ENCODE measurements at regions not wholly inside any gene's neighbourhood (a gene's known extent, or its start where the extent isn't known, plus 50 kb on each side); places are given as distances from the start of the nearest gene placed in this dataset.
"Not testable (repeated sequence)": the region's sequence is repeated elsewhere in the genome, so short reads cannot be mapped to it uniquely, and the experiment has no call there.

DNA sequence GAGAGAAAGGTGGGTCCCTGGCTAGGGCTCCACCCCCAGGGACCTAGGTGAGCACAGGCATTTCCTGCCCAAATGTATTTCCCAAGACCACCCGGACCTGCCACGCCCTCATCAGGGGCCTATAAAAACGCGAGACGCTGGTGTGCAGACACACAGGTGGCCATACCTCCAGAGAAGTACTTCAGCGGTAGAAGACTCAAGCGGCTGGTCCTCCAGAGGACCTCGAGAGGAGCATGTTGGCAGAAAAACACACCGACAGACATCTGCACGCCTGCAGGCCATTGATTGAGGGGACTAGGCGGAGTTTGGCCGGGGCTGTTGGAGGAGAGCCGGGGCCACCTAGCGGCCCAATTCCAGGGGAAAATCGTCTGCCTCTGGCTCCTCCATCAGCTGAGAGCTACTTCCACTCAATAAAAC, 695.8 kb upstream of the MMS22L start:
- Histone ChIP-seq H3K4me3 (ENCODE audit: low read length in 2 of 2) (no peak overlapping the region), H3K9me3 (ENCODE audit: control insufficient read depth in 2 of 2, low read length in 2 of 2) (no peaks in the 10 kb centered on the region), H3K27ac (ENCODE audit: low read depth in 2 of 2, low read length in 2 of 2) (no peak overlapping the region), H3K36me3 (ENCODE audit: control insufficient read depth in 2 of 2, insufficient read depth in 2 of 2, low read length in 2 of 2) (no peaks in the 10 kb centered on the region), H3K27me3 (ENCODE audit: control insufficient read depth in 2 of 2, insufficient read depth in 2 of 2, low read length in 2 of 2) (no peaks in the 10 kb centered on the region), H3K9ac (ENCODE audit: low read depth in 1 of 2, low read length in 2 of 2) (no peak overlapping the region), H3K4me1 (ENCODE audit: control insufficient read depth in 2 of 2, insufficient read depth in 2 of 2, low read length in 2 of 2) (no peaks in the 10 kb centered on the region)

DNA sequence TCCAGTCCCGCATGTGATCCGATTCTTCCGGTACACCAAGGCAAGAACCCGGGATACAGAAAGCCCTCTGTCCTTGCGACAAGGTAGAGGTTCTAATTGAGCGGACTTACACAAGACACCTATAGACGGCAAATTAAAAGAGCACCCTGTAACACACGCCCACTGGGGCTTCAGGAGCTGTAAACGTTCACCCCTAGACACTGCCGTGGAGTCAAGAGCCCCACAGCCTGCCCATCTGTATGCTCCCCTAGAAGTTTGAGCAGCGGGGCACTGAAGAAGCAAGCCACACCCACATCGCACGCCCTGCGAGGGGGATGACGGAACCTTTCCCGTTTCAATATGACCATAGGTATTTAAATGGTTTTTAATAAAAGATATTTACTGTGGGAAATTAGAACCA, 696.3 kb upstream of the MMS22L start:
- not testable (repeated sequence) for H3K9me3 ChIP-seq (ENCODE audit: control insufficient read depth in 2 of 2, low read length in 2 of 2); H3K27ac ChIP-seq (ENCODE audit: low read depth in 2 of 2, low read length in 2 of 2); H3K27me3 ChIP-seq (ENCODE audit: control insufficient read depth in 2 of 2, insufficient read depth in 2 of 2, low read length in 2 of 2); H3K4me1 ChIP-seq (ENCODE audit: control insufficient read depth in 2 of 2, insufficient read depth in 2 of 2, low read length in 2 of 2); H3K36me3 ChIP-seq (ENCODE audit: control insufficient read depth in 2 of 2, insufficient read depth in 2 of 2, low read length in 2 of 2); H3K4me3 ChIP-seq (ENCODE audit: low read length in 2 of 2); H3K9ac ChIP-seq (ENCODE audit: low read depth in 1 of 2, low read length in 2 of 2)

DNA sequence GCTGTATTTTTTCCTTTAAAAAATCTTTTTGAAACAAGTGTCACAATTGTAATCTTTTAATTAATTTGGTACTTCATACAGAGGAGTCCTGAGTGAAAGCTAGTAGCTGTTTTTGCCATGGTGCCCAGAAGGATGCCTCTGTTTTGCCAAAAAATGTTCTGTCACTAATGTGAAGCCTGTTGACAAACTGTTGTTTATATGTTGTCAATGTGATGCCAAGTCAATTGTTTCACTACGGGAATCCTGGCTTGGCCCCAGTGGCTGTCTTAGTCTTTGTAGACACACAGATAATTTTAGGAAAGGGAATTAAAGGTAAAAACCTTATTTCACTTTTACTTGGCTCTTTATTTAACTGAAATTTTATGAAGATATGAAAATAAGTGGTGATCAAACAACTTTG, 706.4 kb upstream of the MMS22L start:
- no peaks in the 10 kb centered on the region for H3K27me3 ChIP-seq (ENCODE audit: control insufficient read depth in 2 of 2, insufficient read depth in 2 of 2, low read length in 2 of 2)
- H3K4me3 ChIP-seq (ENCODE audit: low read length in 2 of 2): no peak overlapping the region
- no peaks in the 10 kb centered on the region for H3K36me3 ChIP-seq (ENCODE audit: control insufficient read depth in 2 of 2, insufficient read depth in 2 of 2, low read length in 2 of 2)
- H3K9ac ChIP-seq (ENCODE audit: low read depth in 1 of 2, low read length in 2 of 2): no peak overlapping the region
- H3K9me3 ChIP-seq (ENCODE audit: control insufficient read depth in 2 of 2, low read length in 2 of 2): no peaks in the 10 kb centered on the region
- no peaks in the 10 kb centered on the region for H3K4me1 ChIP-seq (ENCODE audit: control insufficient read depth in 2 of 2, insufficient read depth in 2 of 2, low read length in 2 of 2)
- H3K27ac ChIP-seq (ENCODE audit: low read depth in 2 of 2, low read length in 2 of 2): no peak overlapping the region

DNA sequence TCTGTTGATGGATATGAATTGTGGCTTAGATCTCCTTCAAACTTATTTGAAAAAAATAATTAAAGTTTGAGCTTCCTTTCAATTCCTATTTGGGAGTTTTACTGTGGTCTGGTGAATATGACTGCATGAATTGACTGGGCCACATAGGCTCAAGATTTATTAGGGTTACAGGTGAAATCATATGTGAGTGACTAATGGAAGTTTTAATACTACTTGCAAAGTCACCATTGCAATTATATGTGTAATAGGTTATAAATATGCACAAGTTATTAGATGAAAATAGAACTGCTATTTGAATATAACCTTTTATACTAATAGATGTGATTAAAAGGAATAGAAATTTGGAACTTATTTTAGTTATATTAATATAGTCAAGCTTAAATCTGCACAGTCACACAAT, 712.1 kb upstream of the MMS22L start:
- no peaks in the 10 kb centered on the region for H3K27me3 ChIP-seq (ENCODE audit: control insufficient read depth in 2 of 2, insufficient read depth in 2 of 2, low read length in 2 of 2)
- no peak overlapping the region for H3K9ac ChIP-seq (ENCODE audit: low read depth in 1 of 2, low read length in 2 of 2)
- H3K4me1 ChIP-seq (ENCODE audit: control insufficient read depth in 2 of 2, insufficient read depth in 2 of 2, low read length in 2 of 2): no peaks in the 10 kb centered on the region
- no peak overlapping the region for H3K4me3 ChIP-seq (ENCODE audit: low read length in 2 of 2)
- no peak overlapping the region for H3K27ac ChIP-seq (ENCODE audit: low read depth in 2 of 2, low read length in 2 of 2)
- no peaks in the 10 kb centered on the region for H3K9me3 ChIP-seq (ENCODE audit: control insufficient read depth in 2 of 2, low read length in 2 of 2)
- no peaks in the 10 kb centered on the region for H3K36me3 ChIP-seq (ENCODE audit: control insufficient read depth in 2 of 2, insufficient read depth in 2 of 2, low read length in 2 of 2)

DNA sequence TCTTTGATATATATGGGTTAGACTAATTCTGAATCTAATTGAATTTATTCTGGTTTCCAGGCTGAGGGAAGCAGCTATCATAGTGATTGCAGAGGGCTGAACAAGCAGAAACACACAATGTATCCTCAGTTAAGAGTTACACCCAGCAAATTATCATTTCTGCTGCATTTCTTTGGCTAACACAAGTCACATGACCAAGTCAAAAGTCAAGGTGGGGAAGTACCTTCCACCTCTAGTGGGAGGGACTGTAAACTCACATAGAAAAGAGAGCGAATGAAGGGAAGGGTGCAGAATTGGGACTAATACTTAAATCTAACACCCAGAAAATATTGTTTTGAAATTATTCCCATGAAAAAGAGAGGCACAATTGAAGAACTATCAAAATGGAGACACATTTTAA, 719.7 kb upstream of the MMS22L start:
- Histone ChIP-seq H3K9me3 (ENCODE audit: control insufficient read depth in 2 of 2, low read length in 2 of 2) (no peaks in the 10 kb centered on the region), H3K4me1 (ENCODE audit: control insufficient read depth in 2 of 2, insufficient read depth in 2 of 2, low read length in 2 of 2) (no peaks in the 10 kb centered on the region), H3K4me3 (ENCODE audit: low read length in 2 of 2) (no peak overlapping the region), H3K27me3 (ENCODE audit: control insufficient read depth in 2 of 2, insufficient read depth in 2 of 2, low read length in 2 of 2) (no peaks in the 10 kb centered on the region), H3K27ac (ENCODE audit: low read depth in 2 of 2, low read length in 2 of 2) (no peak overlapping the region), H3K9ac (ENCODE audit: low read depth in 1 of 2, low read length in 2 of 2) (no peak overlapping the region), H3K36me3 (ENCODE audit: control insufficient read depth in 2 of 2, insufficient read depth in 2 of 2, low read length in 2 of 2) (no peaks in the 10 kb centered on the region)

DNA sequence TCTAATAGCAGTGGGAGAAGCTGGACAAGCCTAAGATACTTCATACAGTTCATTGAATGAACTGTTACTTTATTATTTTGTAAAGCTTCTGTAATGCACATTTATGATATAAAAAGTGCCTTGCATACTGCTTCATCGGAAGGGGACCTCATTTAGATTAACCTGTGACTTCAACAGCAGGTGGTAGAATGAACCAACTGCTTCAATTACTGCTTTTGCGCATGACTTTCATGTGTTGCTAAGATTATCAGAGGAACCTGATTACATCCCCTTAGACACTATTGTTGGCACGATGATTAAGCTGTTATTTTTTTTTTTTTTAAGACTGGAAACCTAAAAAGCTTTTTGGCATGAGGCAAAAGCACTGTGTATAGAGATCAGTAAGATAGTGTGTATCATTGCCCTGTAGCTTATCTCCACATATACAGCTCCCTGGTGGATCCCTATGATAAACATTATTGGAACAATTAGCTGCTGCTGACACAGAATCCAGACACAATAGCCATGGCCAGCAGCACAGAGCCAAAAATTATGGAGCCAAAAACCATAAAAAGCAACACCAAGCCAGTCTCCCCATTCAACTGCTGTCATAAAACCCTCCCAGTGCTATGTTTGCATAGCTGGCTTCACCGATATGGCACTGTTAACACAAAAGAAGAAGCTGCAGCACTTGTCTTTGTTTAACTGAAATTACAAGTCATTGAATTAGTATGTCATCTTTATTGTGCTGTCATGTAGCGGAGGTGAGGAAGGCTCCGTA, 731.6 kb upstream of the MMS22L start:
- Histone ChIP-seq H3K27me3 (ENCODE audit: control insufficient read depth in 2 of 2, insufficient read depth in 2 of 2, low read length in 2 of 2) (no peaks in the 10 kb centered on the region), H3K9me3 (ENCODE audit: control insufficient read depth in 2 of 2, low read length in 2 of 2) (no peaks in the 10 kb centered on the region), H3K4me3 (ENCODE audit: low read length in 2 of 2) (no peak overlapping the region)

DNA sequence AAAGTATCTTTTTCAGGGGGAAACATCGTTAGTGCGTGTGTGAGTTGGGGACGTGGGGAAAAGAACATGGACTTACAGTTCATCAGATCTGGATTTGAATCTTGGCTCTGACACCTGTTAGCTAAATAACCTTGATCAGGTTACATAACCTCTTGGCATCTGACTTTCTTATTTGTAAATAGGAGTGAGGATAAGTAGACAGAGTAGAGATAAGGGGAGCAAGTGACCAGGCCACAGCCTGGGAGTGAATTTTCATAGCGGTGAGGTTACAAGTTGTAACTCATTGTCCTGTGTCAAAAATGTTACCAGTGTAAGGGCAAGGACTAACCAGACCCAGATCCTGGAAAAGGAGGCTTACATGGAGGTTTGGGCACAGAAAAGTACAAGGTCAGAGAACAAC, 733.5 kb upstream of the MMS22L start:
- Histone ChIP-seq H3K36me3 (ENCODE audit: control insufficient read depth in 2 of 2, insufficient read depth in 2 of 2, low read length in 2 of 2) (no peaks in the 10 kb centered on the region), H3K27ac (ENCODE audit: low read depth in 2 of 2, low read length in 2 of 2) (no peak overlapping the region), H3K9me3 (ENCODE audit: control insufficient read depth in 2 of 2, low read length in 2 of 2) (no peaks in the 10 kb centered on the region), H3K27me3 (ENCODE audit: control insufficient read depth in 2 of 2, insufficient read depth in 2 of 2, low read length in 2 of 2) (no peaks in the 10 kb centered on the region), H3K9ac (ENCODE audit: low read depth in 1 of 2, low read length in 2 of 2) (no peak overlapping the region), H3K4me3 (ENCODE audit: low read length in 2 of 2) (no peak overlapping the region), H3K4me1 (ENCODE audit: control insufficient read depth in 2 of 2, insufficient read depth in 2 of 2, low read length in 2 of 2) (no peaks in the 10 kb centered on the region)

More for the DNA sequence above, 731.6 kb upstream of the MMS22L start:
- Histone ChIP-seq H3K4me1 (ENCODE audit: control insufficient read depth in 2 of 2, insufficient read depth in 2 of 2, low read length in 2 of 2) (no peaks in the 10 kb centered on the region), H3K9ac (ENCODE audit: low read depth in 1 of 2, low read length in 2 of 2) (no peak overlapping the region), H3K36me3 (ENCODE audit: control insufficient read depth in 2 of 2, insufficient read depth in 2 of 2, low read length in 2 of 2) (no peaks in the 10 kb centered on the region), H3K27ac (ENCODE audit: low read depth in 2 of 2, low read length in 2 of 2) (no peak overlapping the region)

DNA sequence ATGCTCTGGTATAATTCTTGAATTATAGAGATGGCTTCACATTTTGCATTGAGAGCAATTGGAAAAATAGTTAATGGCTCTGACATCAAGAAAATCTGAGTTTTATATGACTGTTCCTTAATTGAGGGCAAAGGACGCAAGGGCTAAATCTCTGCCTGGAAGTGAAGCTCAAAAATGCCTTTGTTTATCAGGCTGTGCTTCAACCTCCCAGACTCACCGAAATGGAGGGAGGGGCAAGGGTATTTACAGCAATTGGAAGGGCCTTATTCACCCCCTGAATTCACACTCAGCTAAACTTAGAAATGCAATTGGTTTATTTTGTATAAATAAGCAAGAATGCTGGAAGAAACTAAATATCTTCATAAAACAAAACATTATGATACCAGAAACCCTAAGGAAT, 737.2 kb upstream of the MMS22L start:
- Histone ChIP-seq H3K9ac (ENCODE audit: low read depth in 1 of 2, low read length in 2 of 2) (no peak overlapping the region), H3K36me3 (ENCODE audit: control insufficient read depth in 2 of 2, insufficient read depth in 2 of 2, low read length in 2 of 2) (no peaks in the 10 kb centered on the region), H3K27ac (ENCODE audit: low read depth in 2 of 2, low read length in 2 of 2) (no peak overlapping the region), H3K9me3 (ENCODE audit: control insufficient read depth in 2 of 2, low read length in 2 of 2) (no peaks in the 10 kb centered on the region), H3K4me1 (ENCODE audit: control insufficient read depth in 2 of 2, insufficient read depth in 2 of 2, low read length in 2 of 2) (no peaks in the 10 kb centered on the region), H3K27me3 (ENCODE audit: control insufficient read depth in 2 of 2, insufficient read depth in 2 of 2, low read length in 2 of 2) (no peaks in the 10 kb centered on the region), H3K4me3 (ENCODE audit: low read length in 2 of 2) (no peak overlapping the region)

DNA sequence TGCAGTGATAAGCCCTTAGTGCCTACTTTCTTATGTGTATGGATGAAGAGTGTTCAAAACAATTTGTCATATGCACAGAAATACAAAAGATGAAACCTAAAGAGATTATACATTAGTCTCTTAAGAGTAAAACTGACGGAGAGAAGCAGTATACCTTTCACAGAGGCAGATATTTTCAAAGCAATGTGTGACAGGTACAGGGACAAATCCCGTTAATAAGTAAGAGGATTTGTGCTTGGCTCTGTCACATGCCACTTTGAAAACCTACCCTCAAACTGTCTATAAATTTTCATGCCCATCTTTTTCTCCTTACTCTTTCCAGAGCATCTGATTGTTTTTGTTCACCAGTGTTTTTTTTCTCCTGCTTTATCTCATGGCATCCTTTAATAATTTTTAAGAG, 741.3 kb upstream of the MMS22L start:
- no peak overlapping the region for H3K9ac ChIP-seq (ENCODE audit: low read depth in 1 of 2, low read length in 2 of 2)
- H3K4me1 ChIP-seq (ENCODE audit: control insufficient read depth in 2 of 2, insufficient read depth in 2 of 2, low read length in 2 of 2): no peaks in the 10 kb centered on the region
- no peaks in the 10 kb centered on the region for H3K9me3 ChIP-seq (ENCODE audit: control insufficient read depth in 2 of 2, low read length in 2 of 2)
- no peaks in the 10 kb centered on the region for H3K36me3 ChIP-seq (ENCODE audit: control insufficient read depth in 2 of 2, insufficient read depth in 2 of 2, low read length in 2 of 2)
- no peak overlapping the region for H3K4me3 ChIP-seq (ENCODE audit: low read length in 2 of 2)
- H3K27me3 ChIP-seq (ENCODE audit: control insufficient read depth in 2 of 2, insufficient read depth in 2 of 2, low read length in 2 of 2): no peaks in the 10 kb centered on the region
- H3K27ac ChIP-seq (ENCODE audit: low read depth in 2 of 2, low read length in 2 of 2): no peak overlapping the region

DNA sequence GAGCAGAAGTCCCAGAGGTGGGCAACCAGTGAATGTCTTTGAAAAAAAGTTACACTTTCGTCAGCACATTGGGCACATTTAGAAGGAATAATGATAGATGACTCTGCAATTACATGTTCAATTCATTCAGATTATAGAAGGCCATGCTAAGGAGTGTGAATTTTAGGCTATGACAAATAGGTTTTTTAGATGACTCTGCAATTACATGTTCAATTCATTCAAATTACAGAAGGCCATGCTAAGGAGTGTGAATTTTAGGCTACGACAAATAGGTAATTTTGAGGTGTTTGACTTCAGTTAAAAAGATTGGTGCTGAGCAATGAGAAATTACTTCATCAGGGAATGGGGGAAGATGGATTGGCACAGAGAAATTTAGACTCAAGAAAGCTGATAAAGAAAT, 744.9 kb upstream of the MMS22L start:
- no peaks in the 10 kb centered on the region for H3K36me3 ChIP-seq (ENCODE audit: control insufficient read depth in 2 of 2, insufficient read depth in 2 of 2, low read length in 2 of 2)
- H3K9me3 ChIP-seq (ENCODE audit: control insufficient read depth in 2 of 2, low read length in 2 of 2): no peaks in the 10 kb centered on the region
- H3K4me1 ChIP-seq (ENCODE audit: control insufficient read depth in 2 of 2, insufficient read depth in 2 of 2, low read length in 2 of 2): no peaks in the 10 kb centered on the region
- no peak overlapping the region for H3K9ac ChIP-seq (ENCODE audit: low read depth in 1 of 2, low read length in 2 of 2)
- no peak overlapping the region for H3K27ac ChIP-seq (ENCODE audit: low read depth in 2 of 2, low read length in 2 of 2)
- H3K4me3 ChIP-seq (ENCODE audit: low read length in 2 of 2): no peak overlapping the region
- no peaks in the 10 kb centered on the region for H3K27me3 ChIP-seq (ENCODE audit: control insufficient read depth in 2 of 2, insufficient read depth in 2 of 2, low read length in 2 of 2)

DNA sequence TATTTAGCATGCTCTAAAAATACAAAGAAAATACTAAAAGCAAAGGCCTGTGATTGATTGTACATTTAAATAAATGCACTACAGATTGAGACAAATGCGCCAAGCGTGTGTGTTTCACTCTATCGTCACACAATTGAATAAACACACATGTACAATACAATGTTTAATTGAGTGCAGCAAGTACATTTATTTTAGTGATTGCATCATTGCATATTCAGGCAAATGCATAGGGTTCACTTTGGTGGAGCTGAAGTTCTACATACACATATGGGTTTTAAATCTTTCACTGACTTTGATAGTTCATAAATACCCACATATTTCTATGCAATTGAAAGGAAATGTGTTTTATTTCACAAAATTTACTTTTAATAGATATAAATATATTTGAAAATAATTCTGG, 750.6 kb upstream of the MMS22L start:
- Histone ChIP-seq H3K36me3 (ENCODE audit: control insufficient read depth in 2 of 2, insufficient read depth in 2 of 2, low read length in 2 of 2) (no peaks in the 10 kb centered on the region), H3K27ac (ENCODE audit: low read depth in 2 of 2, low read length in 2 of 2) (no peak overlapping the region), H3K9ac (ENCODE audit: low read depth in 1 of 2, low read length in 2 of 2) (no peak overlapping the region), H3K9me3 (ENCODE audit: control insufficient read depth in 2 of 2, low read length in 2 of 2) (no peaks in the 10 kb centered on the region), H3K4me1 (ENCODE audit: control insufficient read depth in 2 of 2, insufficient read depth in 2 of 2, low read length in 2 of 2) (no peaks in the 10 kb centered on the region), H3K27me3 (ENCODE audit: control insufficient read depth in 2 of 2, insufficient read depth in 2 of 2, low read length in 2 of 2) (no peaks in the 10 kb centered on the region), H3K4me3 (ENCODE audit: low read length in 2 of 2) (no peak overlapping the region)

Data from mucosa of rectum (tissue), 2 donors.